ENCODE measurements at regions not wholly inside any gene's neighbourhood (a gene's known extent, or its start where the extent isn't known, plus 50 kb on each side); places are given as distances from the start of the nearest gene placed in this dataset.
"Not testable (repeated sequence)": the region's sequence is repeated elsewhere in the genome, so short reads cannot be mapped to it uniquely, and the experiment has no call there.

- ChIA-PET CTCF (no interaction called here), POLR2A (ENCODE audit: low non-redundant PET) (no interaction called here)
- H3K27ac ChIP-seq: no peak overlapping the region
- no peak for DNase-seq (ENCODE audit: low spot score)
- TF ChIP-seq, protein P1, sequence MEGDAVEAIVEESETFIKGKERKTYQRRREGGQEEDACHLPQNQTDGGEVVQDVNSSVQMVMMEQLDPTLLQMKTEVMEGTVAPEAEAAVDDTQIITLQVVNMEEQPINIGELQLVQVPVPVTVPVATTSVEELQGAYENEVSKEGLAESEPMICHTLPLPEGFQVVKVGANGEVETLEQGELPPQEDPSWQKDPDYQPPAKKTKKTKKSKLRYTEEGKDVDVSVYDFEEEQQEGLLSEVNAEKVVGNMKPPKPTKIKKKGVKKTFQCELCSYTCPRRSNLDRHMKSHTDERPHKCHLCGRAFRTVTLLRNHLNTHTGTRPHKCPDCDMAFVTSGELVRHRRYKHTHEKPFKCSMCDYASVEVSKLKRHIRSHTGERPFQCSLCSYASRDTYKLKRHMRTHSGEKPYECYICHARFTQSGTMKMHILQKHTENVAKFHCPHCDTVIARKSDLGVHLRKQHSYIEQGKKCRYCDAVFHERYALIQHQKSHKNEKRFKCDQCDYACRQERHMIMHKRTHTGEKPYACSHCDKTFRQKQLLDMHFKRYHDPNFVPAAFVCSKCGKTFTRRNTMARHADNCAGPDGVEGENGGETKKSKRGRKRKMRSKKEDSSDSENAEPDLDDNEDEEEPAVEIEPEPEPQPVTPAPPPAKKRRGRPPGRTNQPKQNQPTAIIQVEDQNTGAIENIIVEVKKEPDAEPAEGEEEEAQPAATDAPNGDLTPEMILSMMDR (conservative IDR thresholded peaks at IDR 0.05; ENCODE audit: low read depth): no peak
These were observed 1232.3 kb downstream of the REEP3 start for GRCh38 chr10:64753516-64753915.

DNA sequence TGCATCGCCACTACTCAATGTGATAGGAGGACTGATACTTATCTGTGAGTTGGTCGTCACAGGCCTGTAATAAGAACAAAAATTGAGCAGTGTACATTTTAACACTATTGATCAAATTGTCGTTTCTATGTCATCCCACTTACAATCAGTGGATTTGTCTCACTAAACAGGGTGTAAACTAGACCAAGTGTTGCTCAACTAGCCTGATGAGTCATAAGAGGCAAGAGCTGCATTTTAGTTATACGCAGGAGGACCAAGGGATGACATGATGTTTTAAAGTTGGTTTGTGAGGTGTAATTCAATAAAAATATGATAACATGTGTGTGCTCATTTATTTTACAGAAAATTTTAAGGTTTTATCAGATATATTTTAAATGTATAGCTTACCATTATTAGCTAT is 1239.2 kb downstream of the REEP3 start:
- TF ChIP-seq, protein P1 (conservative IDR thresholded peaks at IDR 0.05; ENCODE audit: low read depth): no peak
- ChIA-PET POLR2A (ENCODE audit: low non-redundant PET) (no interaction called here), CTCF (interaction anchor here (1.0 kb wide), 1 partner anchor 41 kb away, joined by 5 read pairs; no protein-coding TSS in a partner anchor)
- no peak overlapping the region for H3K27ac ChIP-seq
- peak; percentile 48 for DNase-seq (ENCODE audit: low spot score)

DNA sequence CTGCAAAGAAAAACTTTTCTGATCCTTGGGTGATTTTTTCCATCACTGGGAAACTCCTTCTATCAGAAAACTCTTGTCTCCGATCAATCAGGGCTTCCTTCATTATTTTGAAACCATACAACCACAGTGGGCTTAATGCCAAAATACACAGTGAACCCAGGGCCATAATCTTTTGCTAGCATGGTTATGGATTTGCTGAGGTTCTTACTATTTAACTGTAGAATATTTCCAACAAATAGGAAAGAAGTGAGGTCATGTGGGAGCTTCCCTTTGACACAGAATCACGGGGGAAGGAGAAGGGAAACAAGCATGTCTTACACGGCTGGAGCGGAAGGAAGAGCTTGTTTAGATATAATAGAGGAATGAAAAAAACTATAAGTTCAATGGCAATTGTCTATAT is 1241.7 kb downstream of the REEP3 start:
- CTCF ChIA-PET: no interaction called here
- DNase-seq (ENCODE audit: low spot score): no peak

GRCh38 chr10:64765498-64765897 is 1244.3 kb downstream of the REEP3 start:
- H3K27ac ChIP-seq: no peak overlapping the region
- TF ChIP-seq, protein P1 (conservative IDR thresholded peaks at IDR 0.05; ENCODE audit: low read depth): no peak
- CTCF ChIA-PET: interaction anchor here (0.6 kb wide), 1 partner anchor 301 kb away, joined by 3 read pairs; no protein-coding TSS in a partner anchor
- no peak for DNase-seq (ENCODE audit: low spot score)
- POLR2A ChIA-PET (ENCODE audit: low non-redundant PET): no interaction called here

More for the DNA sequence above, 1241.7 kb downstream of the REEP3 start:
- TF ChIP-seq, protein P1 (conservative IDR thresholded peaks at IDR 0.05; ENCODE audit: low read depth): no peak
- POLR2A ChIA-PET (ENCODE audit: low non-redundant PET): no interaction called here
- no peak overlapping the region for H3K27ac ChIP-seq

DNA sequence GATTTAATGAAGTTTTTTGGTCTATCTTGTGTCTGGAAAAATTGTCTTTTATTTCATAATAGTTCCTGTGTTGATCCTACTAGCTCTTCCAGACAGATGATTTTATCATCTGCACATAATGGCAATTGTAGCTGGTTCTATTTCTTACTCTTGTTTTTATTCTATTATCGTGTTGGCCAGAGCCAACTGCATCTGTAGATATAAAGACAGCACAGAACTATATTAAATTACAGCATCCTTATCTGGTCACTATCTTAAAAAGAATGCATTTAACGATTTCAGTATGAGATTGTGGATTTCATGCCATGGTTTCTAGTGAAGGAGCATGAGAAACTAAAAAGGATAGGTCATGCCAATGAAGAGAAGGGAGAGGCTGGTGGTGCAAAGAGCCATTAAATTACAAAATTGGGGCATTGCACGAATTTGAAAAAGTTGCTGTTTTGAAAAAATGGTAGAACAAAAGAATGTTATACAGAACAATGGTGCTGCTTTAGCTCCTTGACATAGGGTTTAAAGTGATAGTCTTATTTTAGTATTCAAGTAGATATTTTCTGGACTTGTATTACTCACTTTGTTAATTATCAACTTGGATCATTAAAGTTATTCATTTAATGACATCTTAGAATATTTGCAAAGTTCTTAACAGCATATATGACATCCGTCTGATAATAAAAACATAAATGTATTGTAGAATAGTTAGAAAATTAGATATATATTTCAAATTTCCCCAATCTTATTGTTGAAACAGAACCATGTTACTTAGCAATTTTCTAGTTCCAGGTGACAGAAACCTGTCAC is 1250.3 kb downstream of the REEP3 start:
- POLR2A ChIA-PET (ENCODE audit: low non-redundant PET): no interaction called here
- DNase-seq (ENCODE audit: low spot score): no peak
- no peak overlapping the region for H3K27ac ChIP-seq
- TF ChIP-seq, protein P1 (conservative IDR thresholded peaks at IDR 0.05; ENCODE audit: low read depth): no peak
- CTCF ChIA-PET: no interaction called here

DNA sequence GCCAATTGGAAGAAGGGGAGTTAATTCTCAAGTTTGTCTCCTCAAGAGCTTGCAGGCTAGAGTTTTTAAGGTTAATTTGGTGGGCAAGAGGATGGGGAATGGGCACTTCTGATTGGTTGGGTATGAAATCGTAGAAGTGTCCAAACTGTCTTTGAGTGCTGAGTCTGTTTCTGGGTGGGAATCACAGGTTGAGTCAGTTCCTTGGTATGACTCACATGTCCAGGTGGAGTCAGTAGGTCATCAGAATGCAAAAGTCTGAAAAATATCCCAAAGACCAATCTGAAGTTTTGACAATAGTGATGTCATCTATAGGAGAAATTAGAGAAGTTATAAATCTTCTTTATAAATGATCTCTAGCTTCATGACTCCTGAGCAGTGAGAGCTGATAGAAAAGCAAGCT is 1252.2 kb downstream of the REEP3 start:
- CTCF ChIA-PET: no interaction called here
- TF ChIP-seq, protein P1 (conservative IDR thresholded peaks at IDR 0.05; ENCODE audit: low read depth): no peak

GRCh38 chr10:64784451-64784850 is 1263.2 kb downstream of the REEP3 start:
- DNase-seq (ENCODE audit: low spot score); H3K27ac ChIP-seq; POLR2A ChIA-PET (ENCODE audit: low non-redundant PET); CTCF ChIA-PET: not testable (repeated sequence)

More for the DNA sequence above, 1252.2 kb downstream of the REEP3 start:
- POLR2A ChIA-PET (ENCODE audit: low non-redundant PET): no interaction called here
- no peak overlapping the region for H3K27ac ChIP-seq
- no peak for DNase-seq (ENCODE audit: low spot score)

Measured in RWPE1 (cell line).